ENCODE measurements at regions not wholly inside any gene's neighbourhood (a gene's known extent, or its start where the extent isn't known, plus 50 kb on each side); places are given as distances from the start of the nearest gene placed in this dataset.

DNA sequence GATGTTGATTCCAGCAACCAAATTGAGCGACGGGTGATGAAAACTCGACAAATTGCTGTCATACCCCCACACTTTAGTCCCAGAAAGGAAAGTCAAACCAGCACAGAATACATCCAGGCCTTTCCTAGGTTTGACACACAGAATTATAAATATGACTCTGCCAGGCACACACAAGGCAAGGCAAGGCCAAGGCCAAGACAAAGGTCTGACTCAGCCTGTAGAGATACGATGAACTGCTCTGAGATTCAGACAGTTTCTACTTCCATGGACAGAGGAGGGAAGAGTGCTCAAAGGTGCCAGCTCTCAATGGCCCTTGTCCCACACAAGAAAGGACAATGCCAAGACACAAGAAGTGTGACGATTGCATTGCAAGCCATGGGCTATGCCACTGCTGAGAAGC is 880.2 kb upstream of the TMEM132C start:
- no peak overlapping the region for H2AFZ ChIP-seq (ENCODE audit: low read depth, low read length)
- TF ChIP-seq POLR2AphosphoS5 (IDR thresholded peaks at IDR 0.05; ENCODE audit: insufficient read depth, low read depth, low read length): no peak
- no peak for TF ChIP-seq EZH2 (IDR thresholded peaks at IDR 0.05; ENCODE audit: borderline replicate concordance, low read depth, low read length, severe bottlenecking)
- TF ChIP-seq JUN (IDR thresholded peaks at IDR 0.05; ENCODE audit: borderline replicate concordance, insufficient read depth, insufficient read length, low read depth): no peak
- no peak for TF ChIP-seq POLR2A (IDR thresholded peaks at IDR 0.05; ENCODE audit: low read depth, low read length)
- TF ChIP-seq, protein P1, sequence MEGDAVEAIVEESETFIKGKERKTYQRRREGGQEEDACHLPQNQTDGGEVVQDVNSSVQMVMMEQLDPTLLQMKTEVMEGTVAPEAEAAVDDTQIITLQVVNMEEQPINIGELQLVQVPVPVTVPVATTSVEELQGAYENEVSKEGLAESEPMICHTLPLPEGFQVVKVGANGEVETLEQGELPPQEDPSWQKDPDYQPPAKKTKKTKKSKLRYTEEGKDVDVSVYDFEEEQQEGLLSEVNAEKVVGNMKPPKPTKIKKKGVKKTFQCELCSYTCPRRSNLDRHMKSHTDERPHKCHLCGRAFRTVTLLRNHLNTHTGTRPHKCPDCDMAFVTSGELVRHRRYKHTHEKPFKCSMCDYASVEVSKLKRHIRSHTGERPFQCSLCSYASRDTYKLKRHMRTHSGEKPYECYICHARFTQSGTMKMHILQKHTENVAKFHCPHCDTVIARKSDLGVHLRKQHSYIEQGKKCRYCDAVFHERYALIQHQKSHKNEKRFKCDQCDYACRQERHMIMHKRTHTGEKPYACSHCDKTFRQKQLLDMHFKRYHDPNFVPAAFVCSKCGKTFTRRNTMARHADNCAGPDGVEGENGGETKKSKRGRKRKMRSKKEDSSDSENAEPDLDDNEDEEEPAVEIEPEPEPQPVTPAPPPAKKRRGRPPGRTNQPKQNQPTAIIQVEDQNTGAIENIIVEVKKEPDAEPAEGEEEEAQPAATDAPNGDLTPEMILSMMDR (IDR thresholded peaks at IDR 0.05; ENCODE audit: extremely low read depth in 1 of 2, insufficient read depth in 1 of 2, low read depth in 1 of 2, low read length in 2 of 2): no peak
- no peak for TF ChIP-seq GATA2 (IDR thresholded peaks at IDR 0.05; ENCODE audit: insufficient read depth, insufficient read length, low read depth, low read length)
- TF ChIP-seq, protein P2, sequence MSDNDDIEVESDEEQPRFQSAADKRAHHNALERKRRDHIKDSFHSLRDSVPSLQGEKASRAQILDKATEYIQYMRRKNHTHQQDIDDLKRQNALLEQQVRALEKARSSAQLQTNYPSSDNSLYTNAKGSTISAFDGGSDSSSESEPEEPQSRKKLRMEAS (IDR thresholded peaks at IDR 0.05; ENCODE audit: insufficient read depth, insufficient read length): no peak
- TF ChIP-seq FOS (IDR thresholded peaks at IDR 0.05; ENCODE audit: borderline replicate concordance, insufficient read depth, low read length): no peak
- TF ChIP-seq MYC (IDR thresholded peaks at IDR 0.05; ENCODE audit: low read depth, low read length): no peak
- H3K27ac ChIP-seq (ENCODE audit: insufficient read depth, low read depth, low read length): no peak overlapping the region
- DNase-seq (ENCODE audit: low read depth, low spot score) (no peak), FAIRE-seq (no peak)
- no peaks in the 10 kb centered on the region for H3K36me3 ChIP-seq (ENCODE audit: control insufficient read depth in 2 of 2, extremely low read depth in 1 of 2, insufficient read depth in 2 of 2, low read length in 2 of 2)
- CTCF ChIA-PET: no interaction called here
- H3K4me1 ChIP-seq (ENCODE audit: control insufficient read depth, extremely low read depth, insufficient read depth, low read length): no peaks in the 10 kb centered on the region
- H3K9ac ChIP-seq (replicated peaks; ENCODE audit: extremely low read depth, insufficient read depth, low read length): no peak overlapping the region
- no peaks in the 10 kb centered on the region for H3K79me2 ChIP-seq (ENCODE audit: control insufficient read depth, insufficient read depth, low read length)
- dilution Hi-C loops (cut with MboI; ENCODE audit: extremely low pct_ligation_motif_present, low sequenced_read_pairs) (no loop called here), intact Hi-C loops (cut with micrococcal nuclease) (no loop called here)
- POLR2A ChIA-PET: no interaction called here
- no TSS peak for BruUV-seq (replicated peaks)
- no peaks in the 10 kb centered on the region for H3K9me1 ChIP-seq (replicated peaks; ENCODE audit: control insufficient read depth, extremely low read depth, insufficient read depth, low read length)
- H3K27me3 ChIP-seq (ENCODE audit: control insufficient read depth in 2 of 2, insufficient read depth in 2 of 2, low read length in 2 of 2): no peaks in the 10 kb centered on the region
- H3K9me3 ChIP-seq (replicated peaks; ENCODE audit: control insufficient read depth, insufficient read depth, low read length): peaks cover 4% of the 10 kb centered on the region
- no peak overlapping the region for H3K4me2 ChIP-seq (ENCODE audit: insufficient read depth, low read length)
- H3K4me3 ChIP-seq (replicated peaks in 1 of 3; ENCODE audit: insufficient read depth in 1 of 3, low read depth in 1 of 3, low read length in 3 of 3): no peak overlapping the region
- H4K20me1 ChIP-seq (replicated peaks; ENCODE audit: control insufficient read depth, extremely low read depth, insufficient read depth, low read length): no peaks in the 10 kb centered on the region

All from endothelial cell of umbilical vein (primary cell).